Stomach (tissue), 4 donors: ENCODE measurements at regions not wholly inside any gene's neighbourhood (a gene's known extent, or its start where the extent isn't known, plus 50 kb on each side); places are given as distances from the start of the nearest gene placed in this dataset.

ENCODE experiments used
- POLR2A ChIP-seq, 4 donors: fragments of 450-650 bp; IDR thresholded peaks; one replicate each; pipeline ENCODE4 v1.6.1; 2016; ENCODE audit warnings: antibody characterized with exemption in 4 of 4, control low read depth in 2 of 4, mild to moderate bottlenecking in 1 of 4, moderate library complexity in 1 of 4
- TF ChIP-seq, protein P1 (sequence below), 7 experiments: fragments of 450-650 bp in 4 of 7; fragments of 200-600 bp in 3 of 7; sonication (generic) in 3 of 7; IDR thresholded peaks; one replicate each; pipeline ENCODE4 v1.5.1; 2016 to 2019; ENCODE audit warnings: antibody characterized with exemption in 7 of 7, control low read depth in 2 of 7, mild to moderate bottlenecking in 1 of 7

DNA sequence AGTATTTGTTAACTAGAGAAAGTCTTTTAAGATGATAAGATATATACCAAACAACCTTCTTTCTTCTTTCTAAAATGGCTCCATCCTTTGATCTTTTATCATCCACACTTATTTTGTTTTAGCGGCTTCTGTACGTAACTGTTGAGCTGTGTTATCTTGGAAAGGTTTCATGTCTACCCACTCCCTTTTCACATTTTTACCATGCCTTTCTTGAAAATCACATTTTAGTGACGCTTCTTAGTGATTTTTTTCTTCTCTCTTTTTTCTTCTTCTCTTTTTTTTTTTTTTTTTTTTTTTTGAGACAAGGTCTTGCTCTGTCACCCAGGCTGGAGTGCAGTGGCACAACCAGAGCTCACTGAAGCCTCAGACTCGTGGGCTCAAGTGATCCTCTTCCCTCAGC, 135.1 kb downstream of the CHIC2 start:
- TF ChIP-seq, protein P1, sequence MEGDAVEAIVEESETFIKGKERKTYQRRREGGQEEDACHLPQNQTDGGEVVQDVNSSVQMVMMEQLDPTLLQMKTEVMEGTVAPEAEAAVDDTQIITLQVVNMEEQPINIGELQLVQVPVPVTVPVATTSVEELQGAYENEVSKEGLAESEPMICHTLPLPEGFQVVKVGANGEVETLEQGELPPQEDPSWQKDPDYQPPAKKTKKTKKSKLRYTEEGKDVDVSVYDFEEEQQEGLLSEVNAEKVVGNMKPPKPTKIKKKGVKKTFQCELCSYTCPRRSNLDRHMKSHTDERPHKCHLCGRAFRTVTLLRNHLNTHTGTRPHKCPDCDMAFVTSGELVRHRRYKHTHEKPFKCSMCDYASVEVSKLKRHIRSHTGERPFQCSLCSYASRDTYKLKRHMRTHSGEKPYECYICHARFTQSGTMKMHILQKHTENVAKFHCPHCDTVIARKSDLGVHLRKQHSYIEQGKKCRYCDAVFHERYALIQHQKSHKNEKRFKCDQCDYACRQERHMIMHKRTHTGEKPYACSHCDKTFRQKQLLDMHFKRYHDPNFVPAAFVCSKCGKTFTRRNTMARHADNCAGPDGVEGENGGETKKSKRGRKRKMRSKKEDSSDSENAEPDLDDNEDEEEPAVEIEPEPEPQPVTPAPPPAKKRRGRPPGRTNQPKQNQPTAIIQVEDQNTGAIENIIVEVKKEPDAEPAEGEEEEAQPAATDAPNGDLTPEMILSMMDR (IDR thresholded peaks at IDR 0.05) = no peak
- TF ChIP-seq POLR2A (IDR thresholded peaks at IDR 0.05) = no peak
